ENCODE measurements at regions not wholly inside any gene's neighbourhood (a gene's known extent, or its start where the extent isn't known, plus 50 kb on each side); places are given as distances from the start of the nearest gene placed in this dataset.

GRCh38 chr11:71332046-71332445, 79.7 kb upstream of the SHANK2 start:
- DNase-seq, result no peak
- H3K27me3 ChIP-seq, result no peaks in the 10 kb centered on the region
- no peak overlapping the region for H3K4me3 ChIP-seq
- no peak overlapping the region for H3K27ac ChIP-seq
- H3K9me3 ChIP-seq, result no peaks in the 10 kb centered on the region
- no peak for TF ChIP-seq CTCF (IDR thresholded peaks at IDR 0.05)
- TF ChIP-seq POLR2A (IDR thresholded peaks at IDR 0.05), result no peak
- H3K4me1 ChIP-seq, result no peaks in the 10 kb centered on the region
- 90 to 100% methylated on average over 3 of the region's 3 CpGs for WGBS, 2 donors
- no peak for ATAC-seq
- no peaks in the 10 kb centered on the region for H3K36me3 ChIP-seq (replicated peaks in 1 of 2; ENCODE audit: insufficient read depth in 1 of 2, low read depth in 2 of 2)
- intact Hi-C loops (cut with DNase I), result no loop called here

- no peak overlapping the region for H3K4me3 ChIP-seq
- 82% methylated on average over 3 of the region's 3 CpGs; no CpG with 5 or more reads in 1 of the 2 donors for WGBS, 2 donors
- H3K9me3 ChIP-seq, result no peaks in the 10 kb centered on the region
- no peak for DNase-seq
- no peaks in the 10 kb centered on the region for H3K27me3 ChIP-seq
- no peaks in the 10 kb centered on the region for H3K4me1 ChIP-seq
- TF ChIP-seq POLR2A (IDR thresholded peaks at IDR 0.05) (no peak), CTCF (IDR thresholded peaks at IDR 0.05) (no peak)
- no peak overlapping the region for H3K27ac ChIP-seq
- intact Hi-C loops (cut with DNase I), result no loop called here
- no peak for ATAC-seq
- no peaks in the 10 kb centered on the region for H3K36me3 ChIP-seq (replicated peaks in 1 of 2; ENCODE audit: insufficient read depth in 1 of 2, low read depth in 2 of 2)
Measured at GRCh38 chr11:71331631-71332030, 79.3 kb upstream of the SHANK2 start.

GRCh38 chr11:71330996-71331395, 78.6 kb upstream of the SHANK2 start:
- H3K9me3 ChIP-seq, result no peaks in the 10 kb centered on the region
- H3K27ac ChIP-seq, result no peak overlapping the region
- intact Hi-C loops (cut with DNase I), result no loop called here
- H3K4me3 ChIP-seq, result no peak overlapping the region
- DNase-seq (no peak), ATAC-seq (no peak)
- no peaks in the 10 kb centered on the region for H3K27me3 ChIP-seq
- no peaks in the 10 kb centered on the region for H3K4me1 ChIP-seq
- no peak for TF ChIP-seq POLR2A (IDR thresholded peaks at IDR 0.05)
- no peak for TF ChIP-seq CTCF (IDR thresholded peaks at IDR 0.05)
- H3K36me3 ChIP-seq (replicated peaks in 1 of 2; ENCODE audit: insufficient read depth in 1 of 2, low read depth in 2 of 2), result no peaks in the 10 kb centered on the region
- WGBS, 2 donors, result 75 to 83% methylated on average over 1 to 3 of the region's 3 CpGs

- Histone ChIP-seq H3K36me3 (replicated peaks in 1 of 2; ENCODE audit: insufficient read depth in 1 of 2, low read depth in 2 of 2) (no peaks in the 10 kb centered on the region), H3K27ac (no peak overlapping the region), H3K27me3 (no peaks in the 10 kb centered on the region), H3K4me3 (no peak overlapping the region), H3K9me3 (no peaks in the 10 kb centered on the region), H3K4me1 (no peaks in the 10 kb centered on the region)
- no peak for TF ChIP-seq CTCF (IDR thresholded peaks at IDR 0.05)
- ATAC-seq (no peak), DNase-seq (no peak)
- WGBS, 2 donors, result 75 to 84% methylated on average over 10 of the region's 10 CpGs
- intact Hi-C loops (cut with DNase I), result no loop called here
Measured at GRCh38 chr11:71330349-71330748, 78.0 kb upstream of the SHANK2 start.

- H3K27me3 ChIP-seq, result no peaks in the 10 kb centered on the region
- no peaks in the 10 kb centered on the region for H3K36me3 ChIP-seq (replicated peaks in 1 of 2; ENCODE audit: insufficient read depth in 1 of 2, low read depth in 2 of 2)
- intact Hi-C loops (cut with DNase I), result no loop called here
- WGBS, 2 donors, result 71 to 73% methylated on average over 5 of the region's 5 CpGs
- no peaks in the 10 kb centered on the region for H3K4me1 ChIP-seq
- no peak for ATAC-seq
- H3K27ac ChIP-seq, result no peak overlapping the region
- no peak overlapping the region for H3K4me3 ChIP-seq
- TF ChIP-seq POLR2A (IDR thresholded peaks at IDR 0.05) (no peak), CTCF (IDR thresholded peaks at IDR 0.05) (no peak)
- no peak for DNase-seq
- no peaks in the 10 kb centered on the region for H3K9me3 ChIP-seq
Measured at GRCh38 chr11:71329786-71330185, 77.4 kb upstream of the SHANK2 start.
